ENCODE measurements at regions not wholly inside any gene's neighbourhood (a gene's known extent, or its start where the extent isn't known, plus 50 kb on each side); places are given as distances from the start of the nearest gene placed in this dataset.
"Not testable (repeated sequence)": the region's sequence is repeated elsewhere in the genome, so short reads cannot be mapped to it uniquely, and the experiment has no call there.

GRCh38 chr22:11604635-11605395, 3923.2 kb upstream of the OR11H1 start:
- DNase-seq (ENCODE audit: low read depth in 6 of 9, low spot score in 9 of 9); H3K4me1 ChIP-seq (ENCODE audit: control insufficient read depth in 2 of 2, insufficient read depth in 2 of 2, low read length in 2 of 2); H3K27me3 ChIP-seq (ENCODE audit: control insufficient read depth in 2 of 2, insufficient read depth in 1 of 2, low read length in 1 of 2); H3K4me3 ChIP-seq (ENCODE audit: low read length in 2 of 2); H3K27ac ChIP-seq (ENCODE audit: low read depth in 1 of 2, low read length in 1 of 2); H3K36me3 ChIP-seq (ENCODE audit: control insufficient read depth in 2 of 2, insufficient read depth in 2 of 2, low read length in 1 of 2): not testable (repeated sequence)
- peaks cover 20 to 41% of the 10 kb centered on the region in 2 donors for H3K9me3 ChIP-seq (ENCODE audit: control insufficient read depth in 2 of 2, insufficient read depth in 1 of 2, low read length in 1 of 2)
- WGBS: 75% methylated on average over 41 of the region's 41 CpGs

DNA sequence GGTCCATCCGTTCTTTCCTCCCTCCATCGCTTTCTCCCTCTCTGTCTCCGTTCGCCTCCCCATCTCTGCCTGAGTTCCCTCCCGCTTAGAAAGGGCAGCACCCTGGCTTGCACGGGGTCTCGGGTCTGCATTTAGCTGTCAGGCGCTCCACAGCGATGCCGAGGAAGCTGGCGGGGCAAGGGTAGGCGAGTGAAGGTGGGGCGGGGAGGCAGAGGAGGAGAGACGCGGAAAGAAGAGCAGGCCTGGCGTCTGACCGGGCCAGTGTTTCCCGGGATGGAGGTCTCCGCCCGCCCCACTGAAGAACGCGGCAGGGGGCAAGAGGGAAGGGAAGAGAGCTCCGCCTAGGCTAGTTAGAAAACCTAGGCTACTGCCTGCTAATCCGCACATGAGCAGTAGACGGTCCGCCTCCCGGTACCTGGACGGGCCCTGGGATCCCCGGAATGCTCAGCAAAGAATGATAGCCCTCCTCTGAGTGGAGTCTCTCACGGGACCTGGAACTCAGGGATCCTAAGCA, 3922.5 kb upstream of the OR11H1 start:
- 82% methylated on average over 30 of the region's 30 CpGs for WGBS
- H3K4me1 ChIP-seq (ENCODE audit: control insufficient read depth in 2 of 2, insufficient read depth in 2 of 2, low read length in 2 of 2): no peaks in the 10 kb centered on the region
- H3K9me3 ChIP-seq (ENCODE audit: control insufficient read depth in 2 of 2, insufficient read depth in 1 of 2, low read length in 1 of 2): peaks cover 19 to 42% of the 10 kb centered on the region in 2 donors
- no peak for DNase-seq (ENCODE audit: low read depth in 6 of 9, low spot score in 9 of 9)
- H3K4me3 ChIP-seq (ENCODE audit: low read length in 2 of 2): no peak overlapping the region
- no peak overlapping the region for H3K27ac ChIP-seq (ENCODE audit: low read depth in 1 of 2, low read length in 1 of 2)
- H3K36me3 ChIP-seq (ENCODE audit: control insufficient read depth in 2 of 2, insufficient read depth in 2 of 2, low read length in 1 of 2): no peaks in the 10 kb centered on the region
- no peaks in the 10 kb centered on the region for H3K27me3 ChIP-seq (ENCODE audit: control insufficient read depth in 2 of 2, insufficient read depth in 1 of 2, low read length in 1 of 2)

GRCh38 chr22:11606047-11607000, 3921.7 kb upstream of the OR11H1 start:
- not testable (repeated sequence) for H3K36me3 ChIP-seq (ENCODE audit: control insufficient read depth in 2 of 2, insufficient read depth in 2 of 2, low read length in 1 of 2); H3K4me1 ChIP-seq (ENCODE audit: control insufficient read depth in 2 of 2, insufficient read depth in 2 of 2, low read length in 2 of 2); H3K27ac ChIP-seq (ENCODE audit: low read depth in 1 of 2, low read length in 1 of 2); DNase-seq (ENCODE audit: low read depth in 6 of 9, low spot score in 9 of 9); H3K4me3 ChIP-seq (ENCODE audit: low read length in 2 of 2); H3K27me3 ChIP-seq (ENCODE audit: control insufficient read depth in 2 of 2, insufficient read depth in 1 of 2, low read length in 1 of 2)
- 84% methylated on average over 42 of the region's 42 CpGs for WGBS
- H3K9me3 ChIP-seq (ENCODE audit: control insufficient read depth in 2 of 2, insufficient read depth in 1 of 2, low read length in 1 of 2): peaks cover 16 to 39% of the 10 kb centered on the region in 2 donors

DNA sequence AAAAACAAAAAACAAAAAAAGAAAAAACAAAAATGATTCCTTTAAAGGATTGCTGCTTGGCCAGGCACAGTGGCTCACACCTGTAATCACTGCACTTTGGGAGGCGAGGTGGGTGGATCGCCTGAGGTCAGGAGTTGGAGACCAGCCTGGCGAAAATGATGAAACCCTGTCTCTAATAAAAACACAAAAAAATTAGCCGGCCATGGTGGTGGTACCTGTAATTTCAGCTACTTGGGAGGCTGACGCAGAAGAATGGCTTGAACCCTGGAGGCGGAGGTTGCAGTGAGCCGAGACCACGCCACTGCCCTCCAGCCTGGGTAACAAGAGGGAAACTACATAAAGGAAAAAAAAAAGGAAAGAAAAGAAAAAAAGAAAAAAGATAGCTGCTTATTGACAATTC, 3920.8 kb upstream of the OR11H1 start:
- not testable (repeated sequence) for H3K4me3 ChIP-seq (ENCODE audit: low read length in 2 of 2); H3K27me3 ChIP-seq (ENCODE audit: control insufficient read depth in 2 of 2, insufficient read depth in 1 of 2, low read length in 1 of 2); H3K4me1 ChIP-seq (ENCODE audit: control insufficient read depth in 2 of 2, insufficient read depth in 2 of 2, low read length in 2 of 2); H3K36me3 ChIP-seq (ENCODE audit: control insufficient read depth in 2 of 2, insufficient read depth in 2 of 2, low read length in 1 of 2); DNase-seq (ENCODE audit: low read depth in 6 of 9, low spot score in 9 of 9); H3K27ac ChIP-seq (ENCODE audit: low read depth in 1 of 2, low read length in 1 of 2)
- 90% methylated on average over 8 of the region's 8 CpGs for WGBS
- peaks cover 13 to 34% of the 10 kb centered on the region in 2 donors for H3K9me3 ChIP-seq (ENCODE audit: control insufficient read depth in 2 of 2, insufficient read depth in 1 of 2, low read length in 1 of 2)

DNA sequence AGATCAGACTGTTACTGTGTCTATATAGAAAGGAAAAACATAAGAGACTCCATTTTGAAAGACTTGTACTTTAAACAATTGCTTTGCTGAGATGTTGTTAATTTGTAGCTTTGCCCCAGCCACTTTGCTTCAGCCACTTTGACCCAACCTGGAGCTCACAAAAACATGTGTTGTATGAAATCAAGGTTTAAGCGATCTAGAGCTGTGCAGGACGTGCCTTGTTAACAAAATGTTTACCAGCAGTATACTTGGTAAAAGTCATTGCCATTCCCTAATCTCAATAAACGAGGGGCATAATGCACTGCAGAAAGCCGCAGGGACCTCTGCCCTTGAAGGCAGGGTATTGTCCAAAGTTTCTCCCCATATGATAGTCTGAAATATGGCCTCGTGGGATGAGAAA, 3919.5 kb upstream of the OR11H1 start:
- 72% methylated on average over 5 of the region's 5 CpGs for WGBS
- not testable (repeated sequence) for H3K4me3 ChIP-seq (ENCODE audit: low read length in 2 of 2); H3K36me3 ChIP-seq (ENCODE audit: control insufficient read depth in 2 of 2, insufficient read depth in 2 of 2, low read length in 1 of 2); H3K27me3 ChIP-seq (ENCODE audit: control insufficient read depth in 2 of 2, insufficient read depth in 1 of 2, low read length in 1 of 2); H3K27ac ChIP-seq (ENCODE audit: low read depth in 1 of 2, low read length in 1 of 2); H3K4me1 ChIP-seq (ENCODE audit: control insufficient read depth in 2 of 2, insufficient read depth in 2 of 2, low read length in 2 of 2); DNase-seq (ENCODE audit: low read depth in 6 of 9, low spot score in 9 of 9)
- H3K9me3 ChIP-seq (ENCODE audit: control insufficient read depth in 2 of 2, insufficient read depth in 1 of 2, low read length in 1 of 2): peaks cover 15 to 43% of the 10 kb centered on the region in 2 donors

GRCh38 chr22:11609193-11609592, 3918.8 kb upstream of the OR11H1 start:
- not testable (repeated sequence) for DNase-seq (ENCODE audit: low read depth in 6 of 9, low spot score in 9 of 9); H3K4me3 ChIP-seq (ENCODE audit: low read length in 2 of 2); H3K27ac ChIP-seq (ENCODE audit: low read depth in 1 of 2, low read length in 1 of 2); H3K36me3 ChIP-seq (ENCODE audit: control insufficient read depth in 2 of 2, insufficient read depth in 2 of 2, low read length in 1 of 2); H3K4me1 ChIP-seq (ENCODE audit: control insufficient read depth in 2 of 2, insufficient read depth in 2 of 2, low read length in 2 of 2); H3K27me3 ChIP-seq (ENCODE audit: control insufficient read depth in 2 of 2, insufficient read depth in 1 of 2, low read length in 1 of 2)
- WGBS: 91% methylated on average over 4 of the region's 4 CpGs
- H3K9me3 ChIP-seq (ENCODE audit: control insufficient read depth in 2 of 2, insufficient read depth in 1 of 2, low read length in 1 of 2): peaks cover 15 to 50% of the 10 kb centered on the region in 2 donors

DNA sequence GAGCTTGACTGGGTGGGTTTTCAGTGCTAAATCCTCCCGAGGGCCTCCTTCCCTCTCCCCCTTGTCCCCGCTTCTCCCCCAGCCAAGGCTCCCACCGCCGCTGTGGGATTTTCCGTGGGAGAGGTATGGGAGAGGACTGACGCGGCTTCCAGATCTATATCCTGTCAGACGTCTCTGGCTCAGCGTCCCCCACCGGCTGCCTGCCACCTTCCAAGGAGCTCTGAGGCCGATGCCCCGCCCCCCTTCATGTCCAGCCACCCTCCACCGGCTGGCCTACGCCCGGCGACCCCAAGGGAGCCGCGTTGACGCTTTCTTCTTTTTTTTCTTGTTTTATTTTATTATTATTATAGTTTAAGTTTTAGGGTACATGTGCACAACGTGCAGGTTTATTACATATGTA, 3916.7 kb upstream of the OR11H1 start:
- not testable (repeated sequence) for DNase-seq (ENCODE audit: low read depth in 6 of 9, low spot score in 9 of 9); H3K36me3 ChIP-seq (ENCODE audit: control insufficient read depth in 2 of 2, insufficient read depth in 2 of 2, low read length in 1 of 2); H3K4me1 ChIP-seq (ENCODE audit: control insufficient read depth in 2 of 2, insufficient read depth in 2 of 2, low read length in 2 of 2); H3K27me3 ChIP-seq (ENCODE audit: control insufficient read depth in 2 of 2, insufficient read depth in 1 of 2, low read length in 1 of 2); H3K4me3 ChIP-seq (ENCODE audit: low read length in 2 of 2); H3K27ac ChIP-seq (ENCODE audit: low read depth in 1 of 2, low read length in 1 of 2)
- 91% methylated on average over 20 of the region's 20 CpGs for WGBS
- peaks cover 13 to 48% of the 10 kb centered on the region in 2 donors for H3K9me3 ChIP-seq (ENCODE audit: control insufficient read depth in 2 of 2, insufficient read depth in 1 of 2, low read length in 1 of 2)

- H3K9me3 ChIP-seq (ENCODE audit: control insufficient read depth in 2 of 2, insufficient read depth in 1 of 2, low read length in 1 of 2): peaks cover 12 to 44% of the 10 kb centered on the region in 2 donors
- H3K27ac ChIP-seq (ENCODE audit: low read depth in 1 of 2, low read length in 1 of 2); H3K27me3 ChIP-seq (ENCODE audit: control insufficient read depth in 2 of 2, insufficient read depth in 1 of 2, low read length in 1 of 2); H3K36me3 ChIP-seq (ENCODE audit: control insufficient read depth in 2 of 2, insufficient read depth in 2 of 2, low read length in 1 of 2); DNase-seq (ENCODE audit: low read depth in 6 of 9, low spot score in 9 of 9); H3K4me1 ChIP-seq (ENCODE audit: control insufficient read depth in 2 of 2, insufficient read depth in 2 of 2, low read length in 2 of 2); H3K4me3 ChIP-seq (ENCODE audit: low read length in 2 of 2): not testable (repeated sequence)
- WGBS: 92% methylated on average over 7 of the region's 7 CpGs
These were observed 3916.1 kb upstream of the OR11H1 start for GRCh38 chr22:11611876-11612275.
